K562 (cell line): ENCODE measurements at regions not wholly inside any gene's neighbourhood (a gene's known extent, or its start where the extent isn't known, plus 50 kb on each side); places are given as distances from the start of the nearest gene placed in this dataset.

Experiments used
- CBFB ChIP-seq: sonication (generic); formaldehyde crosslinking; IDR thresholded peaks from 2 replicates; pipeline ENCODE4 v1.4.0; 2020; ENCODE audit warnings: mild to moderate bottlenecking, missing genetic modification reagents
- EHMT2 ChIP-seq: fragments of 450-650 bp; IDR thresholded peaks from 2 replicates; pipeline ENCODE4 v1.6.1; 2018; ENCODE audit warnings: antibody characterized with exemption
- ILF3 ChIP-seq: fragments of 450-650 bp; IDR thresholded peaks from 2 replicates; pipeline ENCODE4 v1.6.1; 2018; ENCODE audit warnings: antibody characterized with exemption, mild to moderate bottlenecking, moderate library complexity, borderline replicate concordance
- JUND ChIP-seq, 2 experiments: IDR thresholded peaks; 2 replicates in 1 of 2; 3 replicates in 1 of 2; pipeline ENCODE4 v1.6.1; 2011; ENCODE audit warnings: borderline replicate concordance in 2 of 2, low read depth in 2 of 2, low read length in 2 of 2, improper control_type of control experiment in 1 of 2, missing biosample characterization in 1 of 2, missing genetic modification characterization in 1 of 2, missing genetic modification reagents in 1 of 2
- MEF2A ChIP-seq: IDR thresholded peaks from 2 replicates; pipeline ENCODE4 v1.6.1; 2011; ENCODE audit warnings: low read depth, mild to moderate bottlenecking, low read length, moderate library complexity; ENCODE audit not compliant: control insufficient read depth
- NR4A1 ChIP-seq, 2 experiments: fragments of 250-450 bp in 1 of 2; fragments of 450-650 bp in 1 of 2; sonication (Bioruptor Pico) in 1 of 2; IDR thresholded peaks; 2 replicates each; pipeline versions ENCODE4 v1.4.0 to v1.6.1; 2016 to 2020; ENCODE audit warnings: mild to moderate bottlenecking in 2 of 2, missing compliant biosample characterization in 1 of 2, missing genetic modification characterization in 1 of 2, moderate library complexity in 1 of 2
- PHF20 ChIP-seq: fragments of 450-650 bp; IDR thresholded peaks from 2 replicates; pipeline ENCODE4 v1.6.1; 2018; ENCODE audit not compliant: partially characterized antibody
- RBM39 ChIP-seq: fragments of 200-400 bp; formaldehyde crosslinking; optimal IDR thresholded peaks from 2 replicates; pipeline ENCODE3; 2018; ENCODE audit warnings: low read depth, low read length
- RCOR1 ChIP-seq, 2 experiments: IDR thresholded peaks; 2 replicates each; pipeline ENCODE4 v1.6.1; 2012; ENCODE audit warnings: low read depth in 2 of 2, low read length in 2 of 2, borderline replicate concordance in 1 of 2, improper control_type of control experiment in 1 of 2
- SOX6 ChIP-seq: fragments of 450-650 bp; IDR thresholded peaks from 2 replicates; pipeline ENCODE4 v1.6.1; 2014; ENCODE audit warnings: mild to moderate bottlenecking
- TRIM24 ChIP-seq, 2 experiments: fragments of 450-650 bp; IDR thresholded peaks; 2 replicates each; pipeline ENCODE4 v1.6.1; 2016
- XRCC3 ChIP-seq: fragments of 450-650 bp; IDR thresholded peaks from 2 replicates; pipeline ENCODE4 v1.6.1; 2017; ENCODE audit warnings: mild to moderate bottlenecking, moderate library complexity
- ZFP1 ChIP-seq: fragments of 450-650 bp; formaldehyde crosslinking; IDR thresholded peaks from 2 replicates; pipeline ENCODE4 v1.4.0; 2020; ENCODE audit warnings: mild to moderate bottlenecking, mixed read lengths
- ZNF175 ChIP-seq: fragments of 200-800 bp; sonication (Bioruptor generic); IDR thresholded peaks from 2 replicates; pipeline ENCODE4 v1.6.1; 2016; ENCODE audit warnings: low read depth, mild to moderate bottlenecking, missing genetic modification characterization, missing compliant biosample characterization
- ZNF239 ChIP-seq: fragments of 250-450 bp; sonication (Bioruptor Pico); IDR thresholded peaks from 2 replicates; pipeline ENCODE4 v1.4.0; 2020; ENCODE audit warnings: mild to moderate bottlenecking
- ZNF316 ChIP-seq: fragments of 450-650 bp; IDR thresholded peaks from 2 replicates; pipeline ENCODE4 v1.6.1; 2016
- ZNF324 ChIP-seq: fragments of 250-450 bp; sonication (Bioruptor Pico); IDR thresholded peaks from 2 replicates; pipeline ENCODE4 v1.4.0; 2020; ENCODE audit warnings: mild to moderate bottlenecking
- ZNF551 ChIP-seq: fragments of 250-450 bp; sonication (Bioruptor Pico); IDR thresholded peaks from 2 replicates; pipeline ENCODE4 v1.5.0; 2021; ENCODE audit warnings: mild to moderate bottlenecking, moderate library complexity
- ZNF586 ChIP-seq: fragments of 450-650 bp; formaldehyde crosslinking; conservative IDR thresholded peaks from 2 replicates; pipeline ENCODE4 v1.4.0; 2020; ENCODE audit warnings: mild to moderate bottlenecking, moderate library complexity
- TF ChIP-seq, protein P1 (sequence below): sonication (generic); formaldehyde crosslinking; IDR thresholded peaks from 2 replicates; pipeline ENCODE4 v1.8.0; 2022; ENCODE audit warnings: mild to moderate bottlenecking, missing genetic modification reagents, borderline replicate concordance
- TF ChIP-seq, protein P2 (sequence below), 2 experiments: fragments of 450-650 bp; IDR thresholded peaks; 2 replicates each; pipeline ENCODE4 v1.6.1; 2018; ENCODE audit warnings: mild to moderate bottlenecking in 2 of 2, low read depth in 1 of 2; ENCODE audit not compliant: partially characterized antibody in 2 of 2
- TF ChIP-seq, protein P3 (sequence below): fragments of 450-650 bp; IDR thresholded peaks from 2 replicates; pipeline ENCODE4 v1.7.1; 2018; ENCODE audit warnings: mild to moderate bottlenecking, low read depth; ENCODE audit not compliant: partially characterized antibody

DNA sequence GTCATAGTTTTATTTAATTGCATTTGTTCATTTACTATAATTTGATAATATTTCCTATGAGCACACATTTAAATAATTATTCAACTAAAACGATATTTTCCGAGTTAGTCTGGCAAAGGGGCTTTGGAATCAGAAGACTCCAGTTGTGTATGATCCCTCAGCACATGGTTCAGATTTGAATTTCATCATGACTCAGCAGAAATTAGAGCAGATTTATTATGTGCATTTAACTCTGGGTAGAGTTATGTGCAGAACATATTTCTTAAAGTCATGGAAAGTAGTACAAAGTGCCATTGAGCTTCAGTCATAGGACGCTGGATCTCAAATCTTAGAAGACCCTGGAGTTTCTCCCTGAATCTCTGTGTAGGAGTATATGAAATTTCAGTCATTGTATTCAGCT lies 106.7 kb downstream of the ADCYAP1 start (continued):
- no peak for TF ChIP-seq XRCC3
- no peak for TF ChIP-seq MEF2A
- no peak for TF ChIP-seq ZNF324 (CRISPR knock-in tag)
- no peak for TF ChIP-seq ZNF239 (CRISPR knock-in tag)
- TF ChIP-seq ILF3: no peak
- no peak for TF ChIP-seq JUND (IDR thresholded peaks at IDR 0.05; ENCODE audit: borderline replicate concordance, low read depth, low read length)
- no peak for TF ChIP-seq JUND (tag; IDR thresholded peaks at IDR 0.05; ENCODE audit: borderline replicate concordance, low read depth, low read length)
- no peak for TF ChIP-seq ZNF586
- TF ChIP-seq RBM39: no peak
- TF ChIP-seq, protein P1, sequence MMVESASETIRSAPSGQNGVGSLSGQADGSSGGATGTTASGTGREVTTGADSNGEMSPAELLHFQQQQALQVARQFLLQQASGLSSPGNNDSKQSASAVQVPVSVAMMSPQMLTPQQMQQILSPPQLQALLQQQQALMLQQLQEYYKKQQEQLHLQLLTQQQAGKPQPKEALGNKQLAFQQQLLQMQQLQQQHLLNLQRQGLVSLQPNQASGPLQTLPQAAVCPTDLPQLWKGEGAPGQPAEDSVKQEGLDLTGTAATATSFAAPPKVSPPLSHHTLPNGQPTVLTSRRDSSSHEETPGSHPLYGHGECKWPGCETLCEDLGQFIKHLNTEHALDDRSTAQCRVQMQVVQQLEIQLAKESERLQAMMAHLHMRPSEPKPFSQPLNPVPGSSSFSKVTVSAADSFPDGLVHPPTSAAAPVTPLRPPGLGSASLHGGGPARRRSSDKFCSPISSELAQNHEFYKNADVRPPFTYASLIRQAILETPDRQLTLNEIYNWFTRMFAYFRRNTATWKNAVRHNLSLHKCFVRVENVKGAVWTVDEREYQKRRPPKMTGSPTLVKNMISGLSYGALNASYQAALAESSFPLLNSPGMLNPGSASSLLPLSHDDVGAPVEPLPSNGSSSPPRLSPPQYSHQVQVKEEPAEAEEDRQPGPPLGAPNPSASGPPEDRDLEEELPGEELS: no peak
- 0 out of 4 replicates have a peak, but pooled peaks of 1 of the 2 experiments have one; percentile 35 for TF ChIP-seq RCOR1 (IDR thresholded peaks at IDR 0.05; ENCODE audit: borderline replicate concordance in 1 of 2, low read depth in 2 of 2, low read length in 2 of 2)
- no peak for TF ChIP-seq ZNF175 (CRISPR knock-in tag)
- no peak for TF ChIP-seq ZFP1 (CRISPR knock-in tag)
- TF ChIP-seq NR4A1 (CRISPR knock-in tag; IDR thresholded peaks at IDR 0.05): no peak
- TF ChIP-seq NR4A1 (tag; IDR thresholded peaks at IDR 0.05): no peak
- no peak for TF ChIP-seq ZNF551 (CRISPR knock-in tag)
- TF ChIP-seq EHMT2: no peak
- TF ChIP-seq CBFB: no peak
- TF ChIP-seq ZNF316: peak; percentile 97
- TF ChIP-seq, protein P2, sequence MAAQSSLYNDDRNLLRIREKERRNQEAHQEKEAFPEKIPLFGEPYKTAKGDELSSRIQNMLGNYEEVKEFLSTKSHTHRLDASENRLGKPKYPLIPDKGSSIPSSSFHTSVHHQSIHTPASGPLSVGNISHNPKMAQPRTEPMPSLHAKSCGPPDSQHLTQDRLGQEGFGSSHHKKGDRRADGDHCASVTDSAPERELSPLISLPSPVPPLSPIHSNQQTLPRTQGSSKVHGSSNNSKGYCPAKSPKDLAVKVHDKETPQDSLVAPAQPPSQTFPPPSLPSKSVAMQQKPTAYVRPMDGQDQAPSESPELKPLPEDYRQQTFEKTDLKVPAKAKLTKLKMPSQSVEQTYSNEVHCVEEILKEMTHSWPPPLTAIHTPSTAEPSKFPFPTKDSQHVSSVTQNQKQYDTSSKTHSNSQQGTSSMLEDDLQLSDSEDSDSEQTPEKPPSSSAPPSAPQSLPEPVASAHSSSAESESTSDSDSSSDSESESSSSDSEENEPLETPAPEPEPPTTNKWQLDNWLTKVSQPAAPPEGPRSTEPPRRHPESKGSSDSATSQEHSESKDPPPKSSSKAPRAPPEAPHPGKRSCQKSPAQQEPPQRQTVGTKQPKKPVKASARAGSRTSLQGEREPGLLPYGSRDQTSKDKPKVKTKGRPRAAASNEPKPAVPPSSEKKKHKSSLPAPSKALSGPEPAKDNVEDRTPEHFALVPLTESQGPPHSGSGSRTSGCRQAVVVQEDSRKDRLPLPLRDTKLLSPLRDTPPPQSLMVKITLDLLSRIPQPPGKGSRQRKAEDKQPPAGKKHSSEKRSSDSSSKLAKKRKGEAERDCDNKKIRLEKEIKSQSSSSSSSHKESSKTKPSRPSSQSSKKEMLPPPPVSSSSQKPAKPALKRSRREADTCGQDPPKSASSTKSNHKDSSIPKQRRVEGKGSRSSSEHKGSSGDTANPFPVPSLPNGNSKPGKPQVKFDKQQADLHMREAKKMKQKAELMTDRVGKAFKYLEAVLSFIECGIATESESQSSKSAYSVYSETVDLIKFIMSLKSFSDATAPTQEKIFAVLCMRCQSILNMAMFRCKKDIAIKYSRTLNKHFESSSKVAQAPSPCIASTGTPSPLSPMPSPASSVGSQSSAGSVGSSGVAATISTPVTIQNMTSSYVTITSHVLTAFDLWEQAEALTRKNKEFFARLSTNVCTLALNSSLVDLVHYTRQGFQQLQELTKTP (IDR thresholded peaks at IDR 0.05; ENCODE audit: low read depth in 1 of 2, partially characterized antibody in 2 of 2): no peak
- TF ChIP-seq TRIM24 (IDR thresholded peaks at IDR 0.05): no peak
- TF ChIP-seq SOX6: no peak
- TF ChIP-seq PHF20: no peak
- TF ChIP-seq, protein P3, sequence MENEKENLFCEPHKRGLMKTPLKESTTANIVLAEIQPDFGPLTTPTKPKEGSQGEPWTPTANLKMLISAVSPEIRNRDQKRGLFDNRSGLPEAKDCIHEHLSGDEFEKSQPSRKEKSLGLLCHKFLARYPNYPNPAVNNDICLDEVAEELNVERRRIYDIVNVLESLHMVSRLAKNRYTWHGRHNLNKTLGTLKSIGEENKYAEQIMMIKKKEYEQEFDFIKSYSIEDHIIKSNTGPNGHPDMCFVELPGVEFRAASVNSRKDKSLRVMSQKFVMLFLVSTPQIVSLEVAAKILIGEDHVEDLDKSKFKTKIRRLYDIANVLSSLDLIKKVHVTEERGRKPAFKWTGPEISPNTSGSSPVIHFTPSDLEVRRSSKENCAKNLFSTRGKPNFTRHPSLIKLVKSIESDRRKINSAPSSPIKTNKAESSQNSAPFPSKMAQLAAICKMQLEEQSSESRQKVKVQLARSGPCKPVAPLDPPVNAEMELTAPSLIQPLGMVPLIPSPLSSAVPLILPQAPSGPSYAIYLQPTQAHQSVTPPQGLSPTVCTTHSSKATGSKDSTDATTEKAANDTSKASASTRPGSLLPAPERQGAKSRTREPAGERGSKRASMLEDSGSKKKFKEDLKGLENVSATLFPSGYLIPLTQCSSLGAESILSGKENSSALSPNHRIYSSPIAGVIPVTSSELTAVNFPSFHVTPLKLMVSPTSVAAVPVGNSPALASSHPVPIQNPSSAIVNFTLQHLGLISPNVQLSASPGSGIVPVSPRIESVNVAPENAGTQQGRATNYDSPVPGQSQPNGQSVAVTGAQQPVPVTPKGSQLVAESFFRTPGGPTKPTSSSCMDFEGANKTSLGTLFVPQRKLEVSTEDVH: no peak
